GM21717 (cell line): ENCODE measurements at regions not wholly inside any gene's neighbourhood (a gene's known extent, or its start where the extent isn't known, plus 50 kb on each side); places are given as distances from the start of the nearest gene placed in this dataset.
"Not testable (repeated sequence)": the region's sequence is repeated elsewhere in the genome, so short reads cannot be mapped to it uniquely, and the experiment has no call there.

Experiments
- ATAC-seq: cut with Tn5 transposase; IDR thresholded peaks from one replicate; pipeline ENCODE4 v1.9.1; 2021; ENCODE audit warnings: mild to moderate bottlenecking, moderate library complexity; ENCODE audit not compliant: unreplicated experiment

DNA sequence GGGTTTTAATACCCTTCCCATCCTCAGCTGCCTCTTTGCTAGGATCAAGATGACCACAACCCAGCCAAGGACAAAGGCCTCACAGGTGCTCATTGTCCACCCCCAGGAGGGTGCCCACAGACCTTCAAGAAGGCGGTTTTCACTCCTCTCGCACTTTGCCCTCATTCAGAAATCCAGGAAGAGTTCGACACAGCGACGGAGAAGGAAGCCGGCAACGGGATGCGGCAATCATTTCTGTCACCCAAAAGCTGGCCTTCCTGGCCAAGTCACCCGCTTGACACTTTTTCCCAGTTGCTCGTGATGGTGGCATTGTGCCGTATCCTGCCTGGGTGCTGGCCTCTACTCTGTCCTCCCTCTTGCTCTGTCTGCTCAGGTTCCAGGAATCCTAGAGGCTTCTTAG lies 293.0 kb upstream of the ZNF337 start:
- ATAC-seq = not testable (repeated sequence)

- ATAC-seq = no peak
Measured at GRCh38 chr20:25989196-25989595, 292.5 kb upstream of the ZNF337 start.

GRCh38 chr20:25987928-25988560 lies 291.4 kb upstream of the ZNF337 start:
- ATAC-seq = not testable (repeated sequence)

GRCh38 chr20:25987073-25987927 lies 290.6 kb upstream of the ZNF337 start:
- no peak for ATAC-seq

GRCh38 chr20:25985597-25985996 lies 288.9 kb upstream of the ZNF337 start:
- ATAC-seq = no peak

DNA sequence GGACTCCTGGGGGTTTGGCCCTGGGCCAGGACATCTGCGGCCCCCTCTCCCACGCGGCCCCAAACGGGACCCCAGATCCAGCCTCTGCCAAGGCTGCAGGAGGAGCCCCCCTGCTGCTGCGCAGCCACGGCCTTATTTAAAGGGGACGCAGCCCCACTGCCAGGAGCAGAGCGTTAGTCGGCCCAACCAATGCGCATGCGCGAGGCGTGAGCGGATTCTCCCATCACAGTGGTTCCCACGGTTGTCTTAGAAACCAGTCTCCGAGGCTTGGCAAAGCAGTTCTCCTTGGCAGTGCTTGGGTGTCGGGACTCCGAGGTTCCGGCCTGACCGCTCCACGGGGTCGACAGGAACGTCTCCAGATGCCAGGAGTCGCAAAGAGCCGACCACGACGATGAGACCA lies 288.3 kb upstream of the ZNF337 start:
- no peak for ATAC-seq

GRCh38 chr20:25982701-25983100 lies 286.0 kb upstream of the ZNF337 start:
- ATAC-seq = not testable (repeated sequence)

DNA sequence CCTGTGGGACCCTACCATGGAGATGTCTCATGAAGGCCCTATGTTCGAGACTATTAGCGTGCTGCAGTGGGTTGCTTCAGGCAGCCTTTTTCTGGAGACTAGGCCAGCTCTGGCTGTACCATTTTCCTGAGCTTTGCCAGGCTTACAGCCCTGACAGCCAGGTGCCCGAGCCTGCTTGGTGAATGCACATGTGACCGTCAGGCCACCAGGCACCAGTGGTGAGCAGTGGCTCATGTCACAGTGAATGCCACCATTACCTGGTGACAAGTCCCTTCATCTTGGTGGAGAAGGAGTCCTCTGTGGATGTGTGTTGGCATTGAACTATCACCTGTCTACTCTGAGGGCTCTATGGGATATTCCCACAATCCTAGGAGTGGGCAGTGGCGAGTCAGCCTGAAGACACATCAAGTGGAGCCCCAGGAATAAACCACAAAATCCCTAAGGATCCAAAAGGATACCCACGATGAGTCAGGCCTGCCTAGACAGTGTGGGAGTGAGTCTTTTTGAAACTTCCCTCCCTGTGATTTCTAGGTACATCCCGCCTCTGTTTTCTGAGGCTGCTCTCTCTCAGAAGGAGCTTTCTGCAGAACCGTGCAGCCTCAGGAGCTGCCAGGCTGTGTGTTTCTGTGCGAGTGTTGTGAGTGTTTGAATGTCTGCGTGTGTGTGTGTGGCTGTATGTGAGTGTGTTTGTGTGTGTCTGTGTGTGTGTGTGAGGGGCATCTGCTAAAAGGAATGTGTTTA lies 282.0 kb upstream of the ZNF337 start:
- ATAC-seq = not testable (repeated sequence)

DNA sequence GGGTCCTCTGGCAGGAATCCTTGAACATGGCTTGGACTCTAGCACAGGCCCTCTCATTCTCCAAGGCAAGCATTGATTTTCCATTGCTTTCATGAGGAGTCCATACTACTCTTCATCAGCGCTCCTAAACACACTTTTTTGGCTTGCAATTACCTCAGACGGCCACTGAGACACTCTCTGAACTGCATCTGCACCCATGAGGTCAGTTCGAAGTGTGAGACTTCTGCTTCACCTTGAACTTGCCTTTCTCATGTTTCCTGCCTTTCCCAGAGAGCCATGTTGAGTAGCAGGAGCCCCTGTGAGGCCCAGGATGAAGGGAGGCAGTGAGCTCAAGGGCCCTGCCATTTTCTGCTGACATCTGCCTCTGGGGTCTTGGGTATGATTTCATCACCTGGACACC lies 279.2 kb upstream of the ZNF337 start:
- not testable (repeated sequence) for ATAC-seq

DNA sequence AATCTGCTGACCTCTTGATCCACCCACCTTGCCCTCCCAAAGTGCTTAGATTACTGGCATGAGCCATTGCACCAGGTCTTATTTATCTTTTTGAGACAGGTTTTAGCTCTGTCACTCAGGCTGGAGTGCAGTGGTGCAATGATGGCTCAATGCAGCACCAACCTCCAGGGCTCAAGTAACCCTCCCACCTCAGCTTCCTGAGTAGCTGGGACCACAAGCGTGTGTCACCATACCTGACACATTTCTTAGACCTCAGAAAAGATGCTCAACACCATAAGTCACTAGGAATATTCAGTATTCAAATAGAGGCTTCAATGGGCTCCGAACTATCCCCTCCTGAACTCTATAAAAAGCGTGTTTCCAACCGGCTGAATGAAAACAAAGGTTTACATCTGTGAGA lies 268.6 kb upstream of the ZNF337 start:
- ATAC-seq = not testable (repeated sequence)

- ATAC-seq = not testable (repeated sequence)
Measured at GRCh38 chr20:25953876-25954275, 257.2 kb upstream of the ZNF337 start.

- not testable (repeated sequence) for ATAC-seq
Measured at GRCh38 chr20:25935230-25935629, 238.6 kb upstream of the ZNF337 start.

DNA sequence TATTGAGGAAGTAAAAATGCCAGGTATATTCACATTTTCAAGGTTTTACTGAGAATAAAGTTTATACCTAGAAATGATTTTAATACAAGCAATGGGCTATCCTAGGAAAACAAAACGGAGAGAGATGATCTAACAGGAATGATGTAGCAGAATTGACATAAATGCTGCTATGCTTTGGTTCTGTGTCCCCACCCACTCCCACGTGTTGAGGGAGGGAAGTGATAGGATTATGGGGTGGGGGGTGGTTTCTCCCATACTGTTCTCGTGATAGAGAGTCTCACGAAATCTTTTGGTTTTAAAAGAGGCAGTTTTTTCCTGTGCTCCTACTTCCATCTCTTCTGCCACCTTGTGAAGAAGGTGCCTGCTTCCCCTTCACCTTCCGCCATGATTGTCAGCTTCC lies 236.2 kb upstream of the ZNF337 start:
- not testable (repeated sequence) for ATAC-seq

GRCh38 chr20:25932170-25932569 lies 235.5 kb upstream of the ZNF337 start:
- ATAC-seq = not testable (repeated sequence)

DNA sequence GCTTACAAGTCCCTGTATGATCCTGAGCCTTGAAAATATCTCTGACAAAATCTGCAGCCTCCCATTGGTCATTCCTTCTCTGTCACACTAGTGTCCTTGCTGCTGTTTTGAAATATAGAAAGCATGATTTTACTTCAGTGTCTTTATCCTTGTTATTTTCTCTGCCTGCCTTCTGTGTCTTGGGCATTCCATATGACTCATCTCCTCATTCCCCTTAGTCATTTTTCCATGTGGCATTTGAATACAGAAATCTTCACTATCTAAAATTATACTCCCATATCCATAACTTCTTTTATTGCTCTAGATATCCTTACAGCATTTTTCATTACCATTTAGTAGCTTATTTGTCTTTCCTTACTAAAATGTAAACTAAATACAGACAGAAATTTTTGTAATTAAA lies 205.7 kb upstream of the ZNF337 start:
- not testable (repeated sequence) for ATAC-seq

DNA sequence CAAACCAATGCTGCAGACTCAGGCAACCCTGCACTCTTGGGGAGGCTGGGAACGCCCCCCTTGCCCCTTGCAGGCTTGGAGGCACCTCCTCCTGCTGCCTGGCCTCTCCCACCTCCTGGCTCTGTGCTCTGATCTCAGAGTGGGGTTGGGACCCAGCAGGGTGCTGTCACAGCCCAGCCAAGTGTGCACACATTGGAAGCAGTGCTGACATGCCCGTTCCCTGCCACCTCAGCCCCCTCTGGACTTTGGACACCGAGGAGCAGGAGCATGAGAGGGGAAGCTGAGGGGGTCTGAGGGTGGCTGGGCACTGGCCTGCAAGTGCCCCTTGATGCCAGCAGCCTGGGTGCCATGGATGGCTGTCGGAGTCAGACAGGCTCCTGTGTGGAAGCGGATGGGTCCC lies 202.0 kb upstream of the ZNF337 start:
- not testable (repeated sequence) for ATAC-seq

DNA sequence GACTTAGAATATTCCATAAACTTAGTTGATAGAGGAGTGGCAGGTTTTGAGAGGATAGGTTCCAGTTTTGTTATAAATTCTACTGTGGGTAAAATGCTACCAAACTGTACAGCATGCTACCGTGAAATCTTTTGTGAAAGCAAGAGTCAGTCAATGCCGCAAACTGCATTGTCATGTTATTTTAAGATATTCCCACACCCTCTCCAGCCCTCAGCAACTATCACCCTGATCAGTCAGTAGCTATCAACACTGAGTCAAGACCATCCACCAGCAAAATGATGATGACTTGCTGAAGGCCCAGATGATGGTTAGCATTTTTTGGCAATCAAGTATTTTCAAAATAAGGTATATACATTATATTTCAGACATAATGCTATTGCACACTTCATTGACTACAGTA lies 182.4 kb upstream of the ZNF337 start:
- not testable (repeated sequence) for ATAC-seq

- ATAC-seq = not testable (repeated sequence)
Measured at GRCh38 chr20:25868650-25868979, 172.0 kb upstream of the ZNF337 start.

DNA sequence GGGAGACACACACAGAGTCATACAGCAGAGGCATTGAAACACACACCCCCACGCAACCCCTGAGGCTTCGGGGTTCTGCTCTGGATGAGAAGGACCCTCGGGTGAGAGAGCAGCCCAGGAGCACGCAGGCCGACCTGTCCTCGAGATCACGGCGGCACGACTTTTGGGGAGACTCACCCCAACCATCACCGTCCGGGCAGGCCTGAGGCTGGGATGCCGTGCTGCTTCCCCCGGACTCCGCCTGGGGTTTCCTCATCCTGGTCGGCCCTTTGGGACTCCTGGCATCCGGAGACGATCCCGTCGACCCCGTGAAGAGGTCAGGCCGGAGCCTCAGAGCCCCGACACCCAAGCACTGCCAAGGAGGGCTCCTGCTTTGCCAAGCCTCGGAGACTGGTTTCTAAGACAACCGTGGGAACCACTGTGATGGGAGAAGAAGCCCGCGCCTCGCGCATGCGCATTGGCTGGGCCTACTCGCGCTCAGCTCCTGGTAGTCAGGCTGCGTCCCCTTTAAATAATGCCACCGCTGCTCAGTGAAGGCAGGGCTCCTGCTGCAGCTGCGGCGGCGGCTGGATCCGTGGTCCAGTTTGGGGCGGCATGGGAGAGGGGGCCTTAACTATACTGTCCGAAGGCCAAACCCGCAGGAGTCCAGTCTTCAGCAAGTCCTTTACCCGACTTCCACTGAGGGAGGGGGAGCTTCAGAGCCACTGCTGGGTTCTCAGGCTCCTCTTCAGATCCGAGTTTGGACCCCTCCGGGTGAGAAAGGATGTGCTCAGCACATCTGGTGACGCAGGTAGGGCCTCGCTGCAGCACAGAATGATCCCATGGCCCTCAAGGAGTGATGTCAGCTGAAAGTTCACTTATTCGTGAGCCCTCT lies 171.4 kb upstream of the ZNF337 start:
- ATAC-seq = no peak

- ATAC-seq = not testable (repeated sequence)
Measured at GRCh38 chr20:25867015-25867775, 170.5 kb upstream of the ZNF337 start.
